Panc1 (cell line): ENCODE measurements at regions not wholly inside any gene's neighbourhood (a gene's known extent, or its start where the extent isn't known, plus 50 kb on each side); places are given as distances from the start of the nearest gene placed in this dataset.

Experiments used
- ATAC-seq: fragments of 200-7000 bp; cut with Tn5 transposase; 2 replicates; pipeline ENCODE4 v1.9.1; 2020; ENCODE audit warnings: mild to moderate bottlenecking, moderate library complexity
- BruUV-seq: library from RNA; stranded (reverse); fragments of 400-500 nt; replicated peaks from 2 replicates; lab custom pipeline; 2021; lab: Mats Ljungman, UMichigan
- CTCF ChIA-PET: fragments of 300-600 bp; sonication (Branson Sonifier 250); formaldehyde crosslinking; loops from one replicate; lab custom pipeline; 2022; ENCODE audit warnings: antibody characterized with exemption; lab: Charles Lee
- POLR2A ChIA-PET: fragments of 300-600 bp; sonication (Branson Sonifier 250); formaldehyde crosslinking; loops from one replicate; lab custom pipeline; 2022; ENCODE audit warnings: antibody characterized with exemption; lab: Charles Lee
- DNase-seq: peaks from one replicate; pipeline ENCODE4 v3.0.0-alpha.2; 2010; ENCODE audit warnings: low read depth, low spot score
- H3K27ac ChIP-seq: 2 replicates; pipeline ENCODE4 v1.5.1; 2011; ENCODE audit warnings: mild to moderate bottlenecking, low read length, inconsistent platforms
- H3K27me3 ChIP-seq: fragments of 200-500 bp; sonication (Bioruptor generic); 2 replicates; pipeline ENCODE4 v1.6.0; 2014; ENCODE audit warnings: low read length, inconsistent platforms; ENCODE audit not compliant: control insufficient read depth, insufficient read depth
- H3K36me3 ChIP-seq: fragments of 200-500 bp; sonication (Bioruptor generic); 2 replicates; pipeline ENCODE4 v1.5.1; 2014; ENCODE audit warnings: inconsistent platforms, mild to moderate bottlenecking, low read length, moderate library complexity; ENCODE audit not compliant: control insufficient read depth, insufficient read depth
- H3K4me1 ChIP-seq: 2 replicates; pipeline ENCODE4 v1.5.1; 2011; ENCODE audit warnings: inconsistent platforms, mild to moderate bottlenecking, low read length, moderate library complexity; ENCODE audit not compliant: control insufficient read depth, insufficient read depth
- H3K4me3 ChIP-seq, 2 experiments: 2 replicates each; pipeline ENCODE4 v1.5.1; 2011 to 2012; ENCODE audit warnings: low read depth in 2 of 2, low read length in 2 of 2, mild to moderate bottlenecking in 2 of 2, inconsistent platforms in 1 of 2, moderate library complexity in 1 of 2
- H3K9me3 ChIP-seq: fragments of 200-500 bp; sonication (Bioruptor generic); 2 replicates; pipeline ENCODE4 v1.5.1; 2014; ENCODE audit warnings: low read depth, mild to moderate bottlenecking, inconsistent platforms, low read length, moderate library complexity; ENCODE audit not compliant: control insufficient read depth, insufficient read depth
- CTCF ChIP-seq: fragments of 450-650 bp; IDR thresholded peaks from 2 replicates; pipeline ENCODE4 v1.5.1; 2017; ENCODE audit warnings: mild to moderate bottlenecking
- POLR2AphosphoS5 ChIP-seq: IDR thresholded peaks from 2 replicates; pipeline ENCODE4 v1.6.1; 2012; ENCODE audit warnings: mild to moderate bottlenecking, low read depth, low read length, moderate library complexity
- REST ChIP-seq, 2 experiments: IDR thresholded peaks; 2 replicates each; pipeline ENCODE4 v1.6.1; 2011 to 2012; ENCODE audit warnings: low read depth in 2 of 2, control low read depth in 1 of 2, low read length in 1 of 2, mild to moderate bottlenecking in 1 of 2, moderate library complexity in 1 of 2; ENCODE audit not compliant: insufficient read depth in 1 of 2
- SIN3A ChIP-seq: IDR thresholded peaks from 2 replicates; pipeline ENCODE4 v1.6.1; 2012; ENCODE audit warnings: low read depth, mild to moderate bottlenecking, low read length, moderate library complexity, borderline replicate concordance; ENCODE audit not compliant: insufficient read depth
- TCF7L2 ChIP-seq: IDR thresholded peaks from 2 replicates; pipeline ENCODE4 v1.6.1; 2011; ENCODE audit warnings: mild to moderate bottlenecking, low read depth, low read length, inconsistent platforms
- in situ Hi-C: cut with HindIII; loops from 2 replicates; pipeline ENCODE4 v1.10.0; 2016; ENCODE audit warnings: low sequenced_read_pairs, low pct_unique_long_range_greater_than_20kb
- intact Hi-C: fragments of 100-400 bp; cut with micrococcal nuclease; formaldehyde crosslinking; loops from one replicate; pipeline ENCODE4 v1.10.0; 2022; ENCODE audit not compliant: unreplicated experiment

DNA sequence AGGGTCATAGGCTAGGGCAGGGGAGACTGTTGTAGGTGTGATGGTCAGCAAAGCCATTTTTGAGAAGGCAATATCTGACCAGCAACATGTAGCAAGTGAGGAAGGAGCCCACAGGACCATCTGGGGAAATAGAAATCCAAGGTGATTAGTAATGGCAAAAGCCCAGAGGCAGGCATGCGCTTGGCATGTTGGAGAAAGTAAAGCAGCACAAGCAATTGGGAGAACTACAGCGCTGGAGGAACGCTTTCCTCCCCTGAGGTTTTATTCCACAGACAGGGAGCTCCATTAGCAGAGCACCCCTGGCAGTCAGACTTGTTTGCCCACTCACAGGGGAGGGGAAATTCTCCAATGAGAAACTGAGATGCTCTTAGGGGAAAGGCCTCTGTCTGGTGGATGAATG, 54.8 kb upstream of the FOXB2 start:
- no peaks in the 10 kb centered on the region for H3K9me3 ChIP-seq
- ATAC-seq: no peak
- H3K27ac ChIP-seq: no peak overlapping the region
- no peaks in the 10 kb centered on the region for H3K36me3 ChIP-seq
- CTCF ChIA-PET: no interaction called here
- POLR2A ChIA-PET: no interaction called here
- no peaks in the 10 kb centered on the region for H3K27me3 ChIP-seq
- in situ Hi-C loops: no loop called here
- H3K4me3 ChIP-seq: no peak overlapping the region
- BruUV-seq: no TSS peak
- intact Hi-C loops: no loop called here
- TF ChIP-seq SIN3A (no peak), REST (IDR thresholded peaks at IDR 0.05; ENCODE audit: insufficient read depth in 1 of 2, low read depth in 2 of 2, low read length in 1 of 2) (no peak)
- no peak for DNase-seq
- H3K4me1 ChIP-seq: no peaks in the 10 kb centered on the region

- H3K27ac ChIP-seq: no peak overlapping the region
- no peak for DNase-seq
- H3K4me3 ChIP-seq: no peak overlapping the region
- no peak for ATAC-seq
- no TSS peak for BruUV-seq
- CTCF ChIA-PET: no interaction called here
- H3K27me3 ChIP-seq: no peaks in the 10 kb centered on the region
- in situ Hi-C loops: no loop called here
- H3K36me3 ChIP-seq: no peaks in the 10 kb centered on the region
- POLR2A ChIA-PET: interaction anchor here (0.7 kb wide), 1 partner anchor 23 kb away, joined by 5 read pairs; no protein-coding TSS in a partner anchor
- intact Hi-C loops: no loop called here
- TF ChIP-seq REST (IDR thresholded peaks at IDR 0.05; ENCODE audit: insufficient read depth in 1 of 2, low read depth in 2 of 2, low read length in 1 of 2) (no peak), POLR2AphosphoS5 (no peak), SIN3A (no peak), TCF7L2 (no peak), CTCF (no peak)
- H3K4me1 ChIP-seq: no peaks in the 10 kb centered on the region
- no peaks in the 10 kb centered on the region for H3K9me3 ChIP-seq
These were observed 56.7 kb upstream of the FOXB2 start for GRCh38 chr9:76962732-76963131.
